A673 (cell line): ENCODE measurements at regions not wholly inside any gene's neighbourhood (a gene's known extent, or its start where the extent isn't known, plus 50 kb on each side); places are given as distances from the start of the nearest gene placed in this dataset.

Experiments
- CTCF ChIP-seq: fragments of 300-800, 200-600 bp; sonication (generic); conservative IDR thresholded peaks from 2 replicates; pipeline ENCODE4 v1.5.1; 2017; ENCODE audit warnings: low read depth, mild to moderate bottlenecking, antibody characterized with exemption, low read length, moderate library complexity, mixed read lengths
- EZH2 ChIP-seq: fragments of 200-600 bp; sonication (generic); IDR thresholded peaks from 2 replicates; pipeline ENCODE4 v1.6.1; 2017; ENCODE audit warnings: borderline replicate concordance, low read depth, mild to moderate bottlenecking, mixed read lengths, antibody characterized with exemption, low read length; ENCODE audit not compliant: poor library complexity, severe bottlenecking

GRCh38 chr5:34494111-34494755 is 161.9 kb upstream of the RAI14 start:
- TF ChIP-seq CTCF, result no peak
- TF ChIP-seq EZH2, result no peak
